ENCODE measurements at regions not wholly inside any gene's neighbourhood (a gene's known extent, or its start where the extent isn't known, plus 50 kb on each side); places are given as distances from the start of the nearest gene placed in this dataset.
"Not testable (repeated sequence)": the region's sequence is repeated elsewhere in the genome, so short reads cannot be mapped to it uniquely, and the experiment has no call there.

- DNase-seq = not testable (repeated sequence)
These were observed 1265.9 kb upstream of the PCDH10 start for GRCh38 chr4:131883181-131883580.

- DNase-seq = not testable (repeated sequence)
These were observed 1223.4 kb upstream of the PCDH10 start for GRCh38 chr4:131925662-131926061.

GRCh38 chr4:131967646-131968045, 1181.4 kb upstream of the PCDH10 start:
- DNase-seq = not testable (repeated sequence)

DNA sequence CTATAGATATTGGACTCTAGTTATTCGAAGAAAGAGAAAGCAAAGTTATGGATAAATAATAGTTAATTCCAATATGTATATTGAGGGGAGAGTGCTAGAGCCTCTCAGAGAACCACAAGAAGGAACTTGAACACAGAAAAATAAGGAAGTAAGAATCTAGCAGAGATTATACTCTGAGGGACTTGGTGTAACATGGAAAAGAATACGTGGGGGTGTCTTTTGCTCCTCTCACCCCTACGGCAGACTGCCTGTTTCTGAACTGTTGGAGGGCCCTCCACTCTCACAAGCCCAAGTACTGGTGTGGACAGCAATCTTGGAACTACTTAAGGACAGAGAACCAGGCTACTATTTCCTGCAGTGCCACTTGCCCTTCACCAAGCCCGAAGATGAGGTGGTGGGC, 1174.4 kb upstream of the PCDH10 start:
- DNase-seq = no peak

DNA sequence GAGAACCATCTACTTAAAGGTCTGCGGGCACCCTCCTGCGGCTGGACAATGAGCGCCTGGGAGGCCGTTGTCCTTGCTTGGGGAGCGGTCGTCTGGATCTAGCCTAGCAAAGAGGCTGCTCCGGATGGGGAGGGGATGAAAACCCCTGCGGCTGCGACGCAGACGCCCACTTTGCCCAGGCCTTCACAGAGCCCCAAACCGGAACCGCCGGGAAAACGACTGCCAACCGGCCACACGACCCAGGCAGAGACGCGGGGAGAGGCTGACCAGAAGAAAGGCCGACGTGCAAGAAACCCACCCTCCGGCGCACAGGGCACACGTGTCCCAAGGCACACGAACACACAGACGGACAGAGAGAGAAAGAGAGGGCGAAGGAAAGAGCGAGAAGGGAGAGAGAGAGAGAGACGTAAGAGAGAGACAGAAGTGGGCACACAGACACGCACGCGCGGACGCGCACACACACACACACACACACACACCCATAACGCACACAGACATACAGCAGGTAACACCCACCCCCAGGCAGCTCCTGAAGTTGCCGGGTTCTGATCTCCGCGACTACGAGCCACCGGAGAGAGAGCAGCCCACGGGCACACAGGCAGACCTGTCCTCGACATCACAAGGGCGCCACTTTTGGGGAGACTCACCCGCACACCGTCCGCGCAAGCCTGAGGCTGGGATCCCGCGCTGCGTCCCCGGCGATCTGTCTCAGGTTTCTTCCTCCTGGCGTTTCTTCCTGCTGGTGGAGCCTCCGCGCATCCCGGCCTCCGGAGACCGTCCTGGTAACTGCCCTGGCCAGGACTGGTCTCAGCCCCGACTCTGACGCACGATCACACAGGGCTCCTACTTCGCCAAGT, 1173.6 kb upstream of the PCDH10 start:
- DNase-seq = not testable (repeated sequence)

- not testable (repeated sequence) for DNase-seq
These were observed 1172.7 kb upstream of the PCDH10 start for GRCh38 chr4:131976133-131977002.

DNA sequence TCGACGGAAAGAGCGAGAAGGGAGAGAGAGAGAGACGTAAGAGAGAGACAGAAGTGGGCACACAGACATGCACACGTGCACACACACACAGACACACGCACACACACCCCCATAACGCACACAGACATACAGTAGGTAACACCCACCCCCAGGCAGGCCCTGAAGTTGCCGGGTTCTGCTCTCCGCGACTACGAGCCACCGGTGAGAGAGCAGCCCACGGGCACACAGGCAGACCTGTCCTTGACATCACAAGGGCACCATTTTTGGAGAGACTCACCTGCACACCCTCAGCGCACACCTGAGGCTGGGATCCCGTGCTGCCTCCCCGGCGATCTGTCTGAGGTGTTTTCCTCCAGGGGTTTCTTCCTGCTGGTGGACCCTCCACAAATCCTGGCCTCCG, 1171.0 kb upstream of the PCDH10 start:
- no peak for DNase-seq

- DNase-seq = no peak
These were observed 1159.5 kb upstream of the PCDH10 start for GRCh38 chr4:131989576-131989975.

- DNase-seq = no peak
These were observed 1147.6 kb upstream of the PCDH10 start for GRCh38 chr4:132001542-132001941.

DNA sequence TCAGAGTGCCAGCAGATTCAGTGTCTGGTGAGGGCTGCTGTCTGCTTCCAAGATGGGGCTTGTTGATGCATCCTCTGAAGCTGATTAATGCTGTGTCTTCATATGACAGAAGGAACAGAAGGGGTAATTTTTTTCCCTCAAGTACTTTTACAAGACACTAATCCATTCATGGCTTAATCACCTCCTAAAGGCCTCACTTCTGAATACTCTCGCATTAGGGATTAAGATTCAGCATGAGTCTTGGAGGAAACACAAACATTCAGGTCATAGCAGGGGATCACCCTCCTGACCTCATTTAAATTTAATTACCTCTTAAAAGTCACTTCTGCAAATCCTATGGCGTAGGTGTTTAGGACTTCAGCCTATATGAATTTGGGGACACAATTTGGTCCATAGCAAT, 1145.5 kb upstream of the PCDH10 start:
- DNase-seq = no peak

DNA sequence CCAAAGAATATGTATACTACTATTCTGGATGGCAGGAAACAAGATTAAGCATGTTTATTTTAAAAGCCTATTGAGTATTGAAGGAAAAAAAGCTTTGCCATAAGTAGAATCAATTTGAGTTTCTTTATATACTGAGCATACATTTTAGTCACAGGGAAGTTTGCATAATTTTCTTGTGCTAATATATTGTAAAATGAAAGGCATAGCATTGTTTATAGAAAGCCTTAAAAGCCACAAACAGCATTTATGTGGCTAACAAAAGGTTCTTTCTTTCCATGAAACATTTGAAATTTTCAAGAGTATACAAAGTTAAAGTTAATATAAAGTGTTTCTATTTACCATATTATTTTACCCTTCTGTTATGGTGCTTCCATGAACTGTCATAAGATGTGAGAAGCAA, 1133.8 kb upstream of the PCDH10 start:
- no peak for DNase-seq

DNA sequence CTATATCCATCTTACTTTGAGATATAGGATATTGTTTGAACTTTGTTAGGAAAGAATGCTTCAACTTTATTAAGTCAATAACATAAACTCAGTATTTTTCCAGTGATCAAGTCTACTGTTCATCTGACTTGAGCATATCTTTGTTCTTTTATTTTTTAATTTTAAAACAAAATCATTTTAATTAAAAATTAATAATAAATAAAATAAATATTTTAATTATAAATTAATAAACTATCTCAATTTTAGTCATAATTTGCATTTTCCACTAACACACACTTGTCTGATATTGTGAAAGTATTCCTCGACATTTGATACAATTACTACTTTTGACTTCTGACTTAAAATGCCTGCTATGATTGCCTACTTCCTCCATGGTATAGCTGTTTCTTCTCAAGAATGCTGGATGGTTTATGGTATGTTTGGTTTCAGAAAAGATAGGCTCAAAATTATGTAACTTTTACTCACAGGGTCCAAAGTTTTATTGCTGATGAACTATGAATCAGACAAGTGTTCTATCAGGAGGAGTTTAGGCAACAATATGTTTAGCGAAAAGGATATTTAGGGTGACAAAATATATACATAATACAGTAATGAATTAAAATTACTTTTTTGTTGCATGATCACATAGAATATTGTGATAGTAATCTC, 1132.3 kb upstream of the PCDH10 start:
- DNase-seq = no peak

- peak; percentile 90 for DNase-seq
These were observed 1122.9 kb upstream of the PCDH10 start for GRCh38 chr4:132026166-132026565.

DNA sequence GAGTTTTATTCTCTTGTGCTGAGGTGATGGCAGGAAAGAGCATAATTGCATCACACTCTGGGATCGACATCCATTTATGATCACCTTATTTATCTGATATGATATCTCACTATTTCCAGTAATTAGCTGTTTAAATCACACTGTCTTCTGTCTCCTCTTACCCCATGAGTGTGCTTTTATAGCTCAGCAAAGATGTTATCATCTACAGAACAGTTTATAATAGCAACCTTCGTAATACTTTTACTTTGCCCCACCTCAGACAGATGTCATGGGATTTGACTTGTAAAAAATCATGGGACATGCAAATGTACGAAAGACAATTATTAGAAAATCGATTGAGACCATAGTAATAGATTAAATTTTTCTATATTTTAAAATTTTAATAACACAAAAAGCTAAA, 1122.3 kb upstream of the PCDH10 start:
- DNase-seq = peak; percentile 5

DNA sequence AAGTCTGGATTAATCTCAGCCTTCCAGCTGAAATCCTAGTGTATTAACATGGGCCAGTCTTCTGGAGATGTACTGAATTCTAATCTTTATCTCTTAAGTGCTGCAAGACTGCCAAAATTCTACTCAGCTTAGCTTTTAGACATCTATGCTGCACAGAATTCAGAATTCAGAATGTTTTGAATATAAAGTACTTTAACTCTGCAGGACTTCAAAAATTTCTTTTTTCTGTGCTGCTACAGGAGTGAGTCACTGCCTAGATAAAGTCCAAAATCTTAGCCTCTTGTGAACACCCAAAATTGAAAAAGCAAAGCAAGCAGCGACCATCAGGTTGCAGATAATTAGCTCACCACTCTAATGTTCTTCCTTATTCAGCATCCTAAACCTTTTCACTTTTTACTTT, 1092.6 kb upstream of the PCDH10 start:
- DNase-seq = no peak

DNA sequence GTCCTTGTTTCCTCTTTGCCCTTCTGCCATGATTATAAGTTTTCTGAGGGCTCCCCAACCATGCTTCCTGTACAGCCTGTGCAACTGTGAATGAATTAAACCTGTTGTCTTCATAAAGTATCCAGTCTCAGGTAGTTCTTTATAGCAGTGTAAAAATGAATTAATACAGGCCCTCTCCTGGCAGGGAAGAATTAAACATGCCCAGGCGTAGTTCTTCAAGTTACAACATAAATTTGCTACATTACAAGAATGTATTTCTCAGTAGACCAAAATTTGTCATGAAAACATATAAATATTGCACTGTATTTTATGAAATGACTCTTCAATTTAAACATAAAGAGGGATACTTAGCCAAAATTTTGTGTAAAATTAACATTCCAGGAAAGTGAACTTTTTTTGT, 1089.9 kb upstream of the PCDH10 start:
- no peak for DNase-seq

DNA sequence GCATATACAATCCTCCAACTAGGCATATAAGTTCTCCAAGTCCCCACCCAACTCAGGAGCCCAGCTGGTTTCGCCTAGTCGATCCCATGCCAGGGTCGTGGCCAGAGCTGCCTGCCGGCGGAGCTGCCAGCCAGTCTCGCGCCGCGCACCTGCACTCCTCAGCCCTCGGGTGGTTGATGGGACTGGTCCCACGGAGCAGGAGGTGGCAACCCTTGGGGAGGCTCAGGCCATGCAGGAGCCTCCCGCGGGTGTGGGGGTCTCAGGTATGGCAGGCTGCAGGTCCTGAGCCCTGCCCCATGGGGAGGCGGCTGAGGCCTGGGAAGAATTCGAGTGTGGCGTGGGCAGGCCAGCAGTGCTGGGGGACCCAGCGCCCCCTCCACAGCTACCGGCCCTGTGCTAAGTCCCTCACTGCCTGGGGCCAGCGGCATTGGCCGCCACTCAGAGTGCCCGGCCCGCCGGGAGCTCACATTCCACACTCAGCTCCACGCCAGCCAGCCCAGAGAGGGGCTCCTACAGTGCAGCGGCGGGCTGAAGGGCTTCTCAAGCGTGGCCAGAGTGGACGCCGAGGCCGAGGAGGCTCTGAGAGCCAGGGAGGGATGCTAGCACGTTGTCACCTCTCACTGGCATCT, 1086.4 kb upstream of the PCDH10 start:
- no peak for DNase-seq

- peak; percentile 16 for DNase-seq
These were observed 1085.3 kb upstream of the PCDH10 start for GRCh38 chr4:132063829-132064228.

- DNase-seq = no peak
These were observed 1083.1 kb upstream of the PCDH10 start for GRCh38 chr4:132065940-132066495.

- no peak for DNase-seq
These were observed 1077.3 kb upstream of the PCDH10 start for GRCh38 chr4:132071815-132072214.

- DNase-seq = no peak
These were observed 1072.3 kb upstream of the PCDH10 start for GRCh38 chr4:132076829-132077228.

- DNase-seq = no peak
These were observed 1064.0 kb upstream of the PCDH10 start for GRCh38 chr4:132085105-132085504.

- DNase-seq = no peak
These were observed 1055.1 kb upstream of the PCDH10 start for GRCh38 chr4:132094017-132094416.
